Kidney epithelial cell (primary cell): ENCODE measurements at regions not wholly inside any gene's neighbourhood (a gene's known extent, or its start where the extent isn't known, plus 50 kb on each side); places are given as distances from the start of the nearest gene placed in this dataset.

Experiments
- DNase-seq: peaks from one replicate; pipeline ENCODE4 v3.0.0-alpha.2; 2010; ENCODE audit warnings: low read depth
- H3K27me3 ChIP-seq: 2 replicates; pipeline ENCODE4 v1.6.0; 2011; ENCODE audit warnings: low read length; ENCODE audit not compliant: control insufficient read depth, insufficient read depth
- H3K36me3 ChIP-seq: 2 replicates; pipeline ENCODE4 v1.5.1; 2011; ENCODE audit warnings: low read length; ENCODE audit not compliant: control insufficient read depth, insufficient read depth
- H3K4me3 ChIP-seq: 2 replicates; pipeline ENCODE4 v1.5.1; 2011; ENCODE audit warnings: low read depth, mild to moderate bottlenecking, control low read depth, low read length
- CTCF ChIP-seq: IDR thresholded peaks from 2 replicates; pipeline ENCODE4 v1.5.1; 2011; ENCODE audit warnings: mild to moderate bottlenecking, moderate library complexity, low read length, control low read depth, inconsistent platforms; ENCODE audit not compliant: insufficient read depth, poor library complexity, severe bottlenecking

- TF ChIP-seq CTCF = no peak
- no peaks in the 10 kb centered on the region for H3K36me3 ChIP-seq
- no peak for DNase-seq
- no peaks in the 10 kb centered on the region for H3K27me3 ChIP-seq
- H3K4me3 ChIP-seq = no peak overlapping the region
These were observed 73.7 kb downstream of the MINAR2 start for GRCh38 chr5:129821477-129822131.

- no peak overlapping the region for H3K4me3 ChIP-seq
- no peaks in the 10 kb centered on the region for H3K36me3 ChIP-seq
- no peaks in the 10 kb centered on the region for H3K27me3 ChIP-seq
- no peak for DNase-seq
- no peak for TF ChIP-seq CTCF
These were observed 74.0 kb upstream of the CHSY3 start for GRCh38 chr5:129830288-129830687.

- H3K4me3 ChIP-seq = no peak overlapping the region
- H3K27me3 ChIP-seq = no peaks in the 10 kb centered on the region
- no peaks in the 10 kb centered on the region for H3K36me3 ChIP-seq
- no peak for TF ChIP-seq CTCF
- DNase-seq = no peak
These were observed 67.9 kb upstream of the CHSY3 start for GRCh38 chr5:129836321-129836720.

GRCh38 chr5:129844764-129845163 is 59.5 kb upstream of the CHSY3 start:
- TF ChIP-seq CTCF = no peak
- no peak overlapping the region for H3K4me3 ChIP-seq
- no peaks in the 10 kb centered on the region for H3K36me3 ChIP-seq
- H3K27me3 ChIP-seq = no peaks in the 10 kb centered on the region
- no peak for DNase-seq

GRCh38 chr5:129852747-129853352 is 51.4 kb upstream of the CHSY3 start:
- Histone ChIP-seq H3K36me3 (no peaks in the 10 kb centered on the region), H3K4me3 (no peak overlapping the region), H3K27me3 (no peaks in the 10 kb centered on the region)
- TF ChIP-seq CTCF = peak; percentile 94
- DNase-seq = peak; percentile 12

GRCh38 chr5:129853588-129853987 is 50.7 kb upstream of the CHSY3 start:
- no peaks in the 10 kb centered on the region for H3K27me3 ChIP-seq

More at GRCh38 chr5:129853588-129853987, 50.7 kb upstream of the CHSY3 start:
- no peak for TF ChIP-seq CTCF
- no peaks in the 10 kb centered on the region for H3K36me3 ChIP-seq
- no peak overlapping the region for H3K4me3 ChIP-seq
- no peak for DNase-seq
